HG02588 (cell line): ENCODE measurements at regions not wholly inside any gene's neighbourhood (a gene's known extent, or its start where the extent isn't known, plus 50 kb on each side); places are given as distances from the start of the nearest gene placed in this dataset.

Experiments
- ATAC-seq: cut with Tn5 transposase; IDR thresholded peaks from one replicate; pipeline ENCODE4 v1.9.1; 2021; ENCODE audit warnings: mild to moderate bottlenecking, moderate library complexity; ENCODE audit not compliant: unreplicated experiment

DNA sequence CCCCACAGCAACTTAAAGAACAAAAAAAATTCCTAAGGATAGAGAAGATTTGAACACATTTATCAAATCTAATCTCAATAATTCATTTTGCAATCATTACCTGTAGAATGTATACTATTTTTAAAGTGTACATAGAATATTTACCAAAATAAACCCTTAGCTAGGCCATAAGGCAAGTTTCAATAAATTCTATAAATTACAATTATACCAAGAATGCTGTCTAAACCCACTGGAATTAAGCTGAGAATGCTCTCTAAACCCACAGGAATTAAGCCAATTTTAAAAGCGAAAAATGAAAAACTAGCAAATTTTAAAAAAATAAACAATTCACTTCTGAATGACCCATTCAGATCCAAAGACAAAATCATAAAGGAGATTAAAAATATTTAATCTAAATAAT lies 540.4 kb upstream of the NBEA start:
- no peak for ATAC-seq

DNA sequence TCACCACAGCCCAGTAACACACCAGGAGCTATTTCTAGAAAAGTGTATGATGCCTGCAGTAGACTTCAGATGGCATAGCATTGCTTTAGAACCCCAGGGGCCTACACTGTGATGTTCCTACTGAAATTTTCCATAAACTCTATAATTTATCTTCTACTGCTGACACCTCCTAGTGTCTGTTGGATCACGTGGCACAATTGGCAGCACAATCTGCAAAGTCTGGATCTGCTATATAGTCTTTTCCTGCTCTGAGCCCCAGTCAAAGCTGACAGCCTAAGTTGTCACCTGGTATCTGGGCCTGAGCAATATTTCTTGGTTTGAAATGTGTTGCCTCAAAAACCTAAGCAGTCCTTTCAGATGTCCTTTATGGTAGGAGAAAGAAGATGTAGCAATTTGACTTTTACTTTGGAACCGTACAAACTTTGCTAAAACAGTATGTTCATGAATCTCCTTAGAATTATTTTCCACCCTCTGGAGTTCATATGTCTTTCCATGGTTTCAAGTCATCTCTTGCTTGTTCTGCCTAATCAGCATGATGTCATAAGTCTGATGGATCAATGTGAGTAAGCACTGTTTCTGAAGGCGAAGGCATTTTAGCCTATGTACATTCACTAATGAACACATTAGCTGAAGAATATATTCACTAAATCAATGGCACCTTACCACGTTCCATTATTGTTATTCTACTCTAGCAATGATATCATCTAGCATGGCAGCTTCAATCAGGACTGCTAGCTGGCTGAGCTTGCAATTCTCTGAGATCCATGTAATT lies 536.5 kb upstream of the NBEA start:
- no peak for ATAC-seq

GRCh38 chr13:34408640-34409039 lies 533.4 kb upstream of the NBEA start:
- no peak for ATAC-seq

- no peak for ATAC-seq
Observed at GRCh38 chr13:34409496-34410182, 532.4 kb upstream of the NBEA start.

GRCh38 chr13:34410678-34411077 lies 531.4 kb upstream of the NBEA start:
- ATAC-seq: no peak

- no peak for ATAC-seq
Observed at GRCh38 chr13:34411177-34411576, 530.9 kb upstream of the NBEA start.

- no peak for ATAC-seq
Observed at GRCh38 chr13:34411894-34412293, 530.2 kb upstream of the NBEA start.

GRCh38 chr13:34412295-34412694 lies 529.8 kb upstream of the NBEA start:
- no peak for ATAC-seq

- ATAC-seq: no peak
Observed at GRCh38 chr13:34412817-34413375, 529.2 kb upstream of the NBEA start.

DNA sequence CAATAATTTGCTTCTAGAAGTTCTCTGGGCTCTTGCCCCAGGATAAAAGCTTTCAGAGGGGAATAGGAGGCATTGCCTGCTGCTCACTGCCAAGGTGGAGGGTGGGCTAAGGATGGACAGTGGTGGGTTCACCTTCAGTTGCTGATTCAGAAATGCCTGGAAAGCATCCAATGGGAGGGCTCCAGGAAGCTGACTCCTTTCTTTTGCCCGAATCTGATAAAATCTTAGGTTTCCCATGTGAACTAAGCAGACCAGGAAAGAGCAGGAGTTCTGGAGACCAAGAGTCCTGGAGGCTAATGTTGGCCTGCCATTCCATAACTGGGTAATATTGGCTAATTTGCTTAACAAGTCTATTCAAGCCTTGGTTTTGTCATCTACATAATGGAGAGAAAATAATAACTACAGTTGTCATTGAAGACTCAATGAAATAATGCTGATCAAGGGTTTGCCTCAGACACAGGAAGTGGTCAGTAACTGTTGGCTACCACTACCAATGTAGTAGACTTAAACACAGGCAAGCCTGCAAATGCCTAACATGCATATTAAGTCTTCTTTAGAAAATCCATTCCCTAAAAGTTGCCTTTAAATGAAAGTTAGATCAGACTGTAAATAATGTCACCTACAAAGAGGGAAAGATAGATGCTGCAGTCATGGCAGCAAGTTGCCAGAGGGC lies 528.4 kb upstream of the NBEA start:
- ATAC-seq: no peak

- ATAC-seq: no peak
Observed at GRCh38 chr13:34414616-34415015, 527.5 kb upstream of the NBEA start.

DNA sequence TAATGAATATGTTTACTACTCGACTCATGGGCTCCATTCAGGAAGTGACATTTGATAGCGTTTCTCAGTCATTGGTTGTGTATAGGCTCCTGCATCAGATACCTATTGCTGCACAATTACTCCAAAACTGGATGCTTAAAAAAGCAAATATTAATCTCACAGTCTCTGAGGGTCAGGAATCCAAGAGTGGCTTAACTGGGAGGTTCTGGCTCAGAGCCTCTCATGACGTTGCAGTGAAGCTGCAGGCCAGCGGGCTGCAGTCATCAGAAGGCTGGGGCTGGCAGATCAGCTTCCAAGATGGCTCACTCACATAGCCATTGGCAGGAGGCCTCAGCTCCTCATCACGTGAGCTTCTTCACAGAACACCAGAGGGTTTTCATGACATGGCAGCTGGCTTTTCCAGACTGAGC lies 525.1 kb upstream of the NBEA start:
- no peak for ATAC-seq

DNA sequence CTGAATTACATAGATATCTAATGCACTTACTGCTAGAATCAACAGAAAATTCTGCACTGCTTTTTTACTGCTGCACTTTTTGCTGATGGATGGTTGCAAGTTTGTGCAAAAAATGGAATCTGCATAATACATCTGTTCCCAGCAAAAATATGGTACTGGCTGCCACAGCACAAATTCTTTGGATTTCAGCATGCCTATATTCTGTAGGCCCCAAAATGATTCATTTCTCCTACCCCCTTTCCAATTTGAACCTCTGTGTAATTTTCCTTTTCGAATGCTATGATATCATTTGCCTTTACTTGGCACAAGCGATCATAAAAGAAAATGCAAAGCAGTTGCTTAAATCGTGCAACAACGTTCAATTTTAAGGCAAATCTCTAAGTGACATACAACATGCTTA lies 524.2 kb upstream of the NBEA start:
- no peak for ATAC-seq

GRCh38 chr13:34419025-34419424 lies 523.0 kb upstream of the NBEA start:
- no peak for ATAC-seq

DNA sequence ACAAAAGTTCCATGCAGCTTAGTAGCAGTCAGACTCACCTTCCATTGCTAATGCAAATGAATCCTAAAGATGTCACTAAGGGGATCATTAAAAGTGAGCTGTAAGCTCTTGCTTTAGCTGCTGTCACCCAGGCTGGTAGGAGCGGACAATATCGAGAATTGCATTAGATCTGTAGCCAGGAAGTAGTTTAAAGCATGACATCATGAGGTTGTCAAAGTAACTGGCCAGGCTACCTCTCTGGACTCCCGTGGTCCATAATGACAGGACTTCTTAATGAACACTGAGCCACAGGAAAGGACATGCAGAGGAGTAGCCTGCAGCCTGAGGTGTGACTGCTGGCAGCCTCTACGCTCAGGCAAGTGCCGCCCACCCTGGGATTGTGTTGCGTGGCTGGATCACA lies 522.3 kb upstream of the NBEA start:
- ATAC-seq: no peak

GRCh38 chr13:34420702-34421346 lies 521.2 kb upstream of the NBEA start:
- ATAC-seq: no peak

GRCh38 chr13:34421347-34421719 lies 520.7 kb upstream of the NBEA start:
- no peak for ATAC-seq

DNA sequence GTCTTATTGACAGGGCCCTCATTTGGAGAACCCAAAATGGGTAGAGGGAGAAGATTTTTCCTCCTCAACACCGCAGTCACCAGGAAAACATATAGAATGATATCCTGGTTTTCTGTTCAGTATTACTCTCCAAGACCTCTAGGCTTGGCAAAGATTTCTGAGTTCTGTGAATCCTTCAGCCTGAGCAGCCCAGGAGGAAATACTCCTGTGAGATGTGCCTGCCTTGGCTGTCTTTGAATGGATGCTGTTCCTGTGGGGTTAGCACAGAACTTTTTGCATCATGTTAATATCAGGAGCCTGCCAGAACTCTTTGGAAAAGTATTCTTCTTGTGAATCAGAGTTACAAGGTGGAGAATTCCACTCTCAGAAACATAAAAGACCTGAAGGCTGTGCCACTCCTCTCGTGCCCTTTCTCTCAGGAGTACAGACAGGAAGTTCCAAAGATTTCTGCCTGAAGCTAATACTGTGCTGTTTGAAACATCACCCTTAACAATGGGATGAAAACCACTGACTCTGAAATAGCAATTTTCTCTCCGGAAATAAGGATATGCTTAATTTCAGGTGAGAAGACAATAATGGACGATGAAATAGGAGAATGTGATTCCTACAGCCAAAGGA lies 520.1 kb upstream of the NBEA start:
- ATAC-seq: no peak

DNA sequence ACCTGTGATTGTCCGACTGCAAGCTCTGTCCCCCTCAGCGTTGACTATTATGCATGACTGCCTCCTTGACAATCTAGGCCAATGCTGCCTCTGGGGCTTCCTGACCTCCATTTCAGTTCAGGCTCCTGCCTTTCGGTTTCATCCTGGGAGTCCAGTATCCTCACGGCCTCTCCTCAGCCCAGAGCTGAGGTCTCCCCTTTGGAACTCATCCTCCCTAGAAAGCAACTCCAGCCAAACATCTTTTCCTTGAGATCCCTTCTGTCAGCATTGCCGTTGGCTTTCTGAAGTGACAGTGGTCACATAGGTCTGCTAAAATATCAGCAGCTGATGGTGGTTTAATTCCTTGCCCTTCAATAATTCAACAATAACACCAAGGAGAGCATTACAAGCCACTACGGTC lies 519.1 kb upstream of the NBEA start:
- ATAC-seq: no peak

- no peak for ATAC-seq
Observed at GRCh38 chr13:34425327-34425949, 516.6 kb upstream of the NBEA start.
